Activated effector memory CD4-positive, alpha-beta T cell treated with anti-CD3 and anti-CD28 coated beads, Interleukin-2, amount 50 U/mL, for 16 hours (primary cell): ENCODE measurements at regions not wholly inside any gene's neighbourhood (a gene's known extent, or its start where the extent isn't known, plus 50 kb on each side); places are given as distances from the start of the nearest gene placed in this dataset.
"Not testable (repeated sequence)": the region's sequence is repeated elsewhere in the genome, so short reads cannot be mapped to it uniquely, and the experiment has no call there.

Experiments
- DNase-seq: peaks from one replicate; pipeline ENCODE4 v3.0.0-alpha.2; 2020

GRCh38 chr11:90705661-90706060 lies 482.8 kb upstream of the CHORDC1 start:
- no peak for DNase-seq

GRCh38 chr11:90704510-90704909 lies 481.7 kb upstream of the CHORDC1 start:
- no peak for DNase-seq

- no peak for DNase-seq
Observed at GRCh38 chr11:90701716-90702115, 478.9 kb upstream of the CHORDC1 start.

- DNase-seq: no peak
Observed at GRCh38 chr11:90700789-90701439, 478.1 kb upstream of the CHORDC1 start.

GRCh38 chr11:90699791-90700400 lies 477.0 kb upstream of the CHORDC1 start:
- no peak for DNase-seq

- no peak for DNase-seq
Observed at GRCh38 chr11:90698238-90698637, 475.4 kb upstream of the CHORDC1 start.

GRCh38 chr11:90675496-90675895 lies 452.6 kb upstream of the CHORDC1 start:
- not testable (repeated sequence) for DNase-seq

- no peak for DNase-seq
Observed at GRCh38 chr11:90669094-90669493, 446.2 kb upstream of the CHORDC1 start.

GRCh38 chr11:90668502-90668901 lies 445.7 kb upstream of the CHORDC1 start:
- DNase-seq: no peak

GRCh38 chr11:90661233-90661632 lies 438.4 kb upstream of the CHORDC1 start:
- DNase-seq: no peak

- DNase-seq: no peak
Observed at GRCh38 chr11:90656171-90656570, 433.3 kb upstream of the CHORDC1 start.

- DNase-seq: no peak
Observed at GRCh38 chr11:90650153-90650552, 427.3 kb upstream of the CHORDC1 start.

GRCh38 chr11:90646706-90647105 lies 423.9 kb upstream of the CHORDC1 start:
- DNase-seq: no peak

- DNase-seq: no peak
Observed at GRCh38 chr11:90646266-90646665, 423.4 kb upstream of the CHORDC1 start.

- no peak for DNase-seq
Observed at GRCh38 chr11:90639461-90639993, 416.7 kb upstream of the CHORDC1 start.

- DNase-seq: no peak
Observed at GRCh38 chr11:90635886-90636285, 413.0 kb upstream of the CHORDC1 start.

- DNase-seq: no peak
Observed at GRCh38 chr11:90635151-90635550, 412.3 kb upstream of the CHORDC1 start.

GRCh38 chr11:90630176-90630575 lies 407.3 kb upstream of the CHORDC1 start:
- no peak for DNase-seq

GRCh38 chr11:90629229-90629806 lies 406.5 kb upstream of the CHORDC1 start:
- DNase-seq: no peak

- DNase-seq: no peak
Observed at GRCh38 chr11:90614318-90614717, 391.5 kb upstream of the CHORDC1 start.

- not testable (repeated sequence) for DNase-seq
Observed at GRCh38 chr11:90613037-90613436, 390.2 kb upstream of the CHORDC1 start.

- DNase-seq: no peak
Observed at GRCh38 chr11:90606721-90607120, 383.9 kb upstream of the CHORDC1 start.

- no peak for DNase-seq
Observed at GRCh38 chr11:90601261-90601660, 378.4 kb upstream of the CHORDC1 start.

- no peak for DNase-seq
Observed at GRCh38 chr11:90594658-90595057, 371.8 kb upstream of the CHORDC1 start.
